Suprapubic skin (tissue), 3 donors: ENCODE measurements at regions not wholly inside any gene's neighbourhood (a gene's known extent, or its start where the extent isn't known, plus 50 kb on each side); places are given as distances from the start of the nearest gene placed in this dataset.

Experiments used
- CTCF ChIP-seq, 2 donors: fragments of 200-600 bp in 1 of 2; fragments of 450-650 bp in 1 of 2; sonication (generic) in 1 of 2; IDR thresholded peaks; one replicate each; pipeline ENCODE4 v1.5.1; 2016 to 2019; ENCODE audit warnings: antibody characterized with exemption in 2 of 2, mild to moderate bottlenecking in 1 of 2, moderate library complexity in 1 of 2
- POLR2A ChIP-seq, 2 donors: fragments of 450-650 bp; IDR thresholded peaks; one replicate each; pipeline ENCODE4 v1.6.1; 2017; ENCODE audit warnings: antibody characterized with exemption in 2 of 2, mild to moderate bottlenecking in 2 of 2, moderate library complexity in 2 of 2

- no peak for TF ChIP-seq POLR2A (IDR thresholded peaks at IDR 0.05)
- no peak for TF ChIP-seq CTCF (IDR thresholded peaks at IDR 0.05)
These were observed 2295.4 kb downstream of the ARAP2 start for GRCh38 chr4:33948921-33949320.
